Hepatocyte (in vitro differentiated cells): ENCODE measurements at regions not wholly inside any gene's neighbourhood (a gene's known extent, or its start where the extent isn't known, plus 50 kb on each side); places are given as distances from the start of the nearest gene placed in this dataset.

Experiments
- CTCF ChIP-seq: fragments of 200-600 bp; sonication (generic); IDR thresholded peaks from 2 replicates; pipeline ENCODE4 v1.5.1; 2016; ENCODE audit warnings: antibody characterized with exemption, mild to moderate bottlenecking; ENCODE audit not compliant: poor library complexity
- EZH2 ChIP-seq: fragments of 200-600 bp; sonication (generic); IDR thresholded peaks from 2 replicates; pipeline ENCODE4 v1.6.1; 2016; ENCODE audit warnings: antibody characterized with exemption, mild to moderate bottlenecking, borderline replicate concordance

GRCh38 chr18:34380326-34380725, 155.6 kb upstream of the NOL4 start:
- TF ChIP-seq EZH2: no peak
- no peak for TF ChIP-seq CTCF
